ENCODE measurements at regions not wholly inside any gene's neighbourhood (a gene's known extent, or its start where the extent isn't known, plus 50 kb on each side); places are given as distances from the start of the nearest gene placed in this dataset.

DNA sequence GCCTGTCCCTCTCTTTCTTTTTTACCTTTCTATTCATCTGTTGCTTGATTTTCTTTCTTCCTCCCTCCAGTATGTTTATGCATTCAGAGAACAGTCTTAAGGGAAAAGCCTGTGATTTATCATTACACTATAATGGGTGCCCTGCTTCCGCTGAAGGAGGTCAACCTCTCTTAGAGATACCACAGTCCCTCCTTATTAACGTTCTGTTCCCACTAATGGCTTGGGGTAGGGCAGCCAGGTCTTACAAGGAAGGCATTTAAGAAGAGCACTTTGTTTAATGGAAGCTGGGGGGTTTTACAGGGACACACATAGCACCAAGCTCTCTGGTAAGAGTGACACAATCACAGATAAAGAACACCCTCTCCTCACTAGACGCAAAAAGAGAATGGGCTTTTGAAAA lies 523.5 kb downstream of the NUF2 start (continued):
- TF ChIP-seq, protein P1, sequence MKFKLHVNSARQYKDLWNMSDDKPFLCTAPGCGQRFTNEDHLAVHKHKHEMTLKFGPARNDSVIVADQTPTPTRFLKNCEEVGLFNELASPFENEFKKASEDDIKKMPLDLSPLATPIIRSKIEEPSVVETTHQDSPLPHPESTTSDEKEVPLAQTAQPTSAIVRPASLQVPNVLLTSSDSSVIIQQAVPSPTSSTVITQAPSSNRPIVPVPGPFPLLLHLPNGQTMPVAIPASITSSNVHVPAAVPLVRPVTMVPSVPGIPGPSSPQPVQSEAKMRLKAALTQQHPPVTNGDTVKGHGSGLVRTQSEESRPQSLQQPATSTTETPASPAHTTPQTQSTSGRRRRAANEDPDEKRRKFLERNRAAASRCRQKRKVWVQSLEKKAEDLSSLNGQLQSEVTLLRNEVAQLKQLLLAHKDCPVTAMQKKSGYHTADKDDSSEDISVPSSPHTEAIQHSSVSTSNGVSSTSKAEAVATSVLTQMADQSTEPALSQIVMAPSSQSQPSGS (CRISPR knock-in tag; IDR thresholded peaks at IDR 0.05; ENCODE audit: borderline replicate concordance, low read depth): no peak
- TF ChIP-seq NR3C1 (CRISPR knock-in tag; conservative IDR thresholded peaks at IDR 0.05; ENCODE audit: low read depth): no peak
- TF ChIP-seq NR2C2 (CRISPR knock-in tag; IDR thresholded peaks at IDR 0.05): no peak
- no peak for TF ChIP-seq TP53 (CRISPR knock-in tag; IDR thresholded peaks at IDR 0.05)

GRCh38 chr1:163863731-163864130 lies 542.0 kb downstream of the NUF2 start:
- H3K27me3 Mint-ChIP-seq (ENCODE audit: low read depth): no peaks in the 10 kb centered on the region
- peaks cover 8% of the 10 kb centered on the region; the same call in 1 of the 2 replicates for H3K4me1 Mint-ChIP-seq
- CTCF ChIA-PET: interaction anchor here (1.3 kb wide), 1 partner anchor 11 kb away, joined by 3 read pairs; no protein-coding TSS in a partner anchor
- no peak for DNase-seq (ENCODE audit: low spot score)
- ATAC-seq: no peak
- no peak overlapping the region for H3K27ac Mint-ChIP-seq
- POLR2A ChIA-PET: no interaction called here
- peaks cover 4% of the 10 kb centered on the region for H3K36me3 Mint-ChIP-seq
- H3K9me3 Mint-ChIP-seq: peaks cover 14% of the 10 kb centered on the region
- no peak overlapping the region for H3K4me3 Mint-ChIP-seq
- TF ChIP-seq ZNF425 (CRISPR knock-in tag; conservative IDR thresholded peaks at IDR 0.05) (no peak), IRF2 (CRISPR knock-in tag; IDR thresholded peaks at IDR 0.05; ENCODE audit: borderline replicate concordance, low read depth) (no peak), ERG (CRISPR knock-in tag; IDR thresholded peaks at IDR 0.05) (no peak), ZSCAN18 (CRISPR knock-in tag; IDR thresholded peaks at IDR 0.05) (no peak), PRDM15 (CRISPR knock-in tag; IDR thresholded peaks at IDR 0.05) (no peak), JAZF1 (CRISPR knock-in tag; IDR thresholded peaks at IDR 0.05) (no peak), SMAD3 (CRISPR knock-in tag; IDR thresholded peaks at IDR 0.05; ENCODE audit: borderline replicate concordance) (no peak), ZBTB21 (CRISPR knock-in tag; IDR thresholded peaks at IDR 0.05; ENCODE audit: borderline replicate concordance) (no peak), ZNF416 (CRISPR knock-in tag; IDR thresholded peaks at IDR 0.05) (no peak), CBFB (CRISPR knock-in tag; IDR thresholded peaks at IDR 0.05; ENCODE audit: low read depth) (no peak), FOXJ3 (CRISPR knock-in tag; IDR thresholded peaks at IDR 0.05; ENCODE audit: borderline replicate concordance) (no peak), ZNF121 (CRISPR knock-in tag; IDR thresholded peaks at IDR 0.05) (no peak), GRHL2 (CRISPR knock-in tag; IDR thresholded peaks at IDR 0.05; ENCODE audit: insufficient replicate concordance, severe bottlenecking) (no peak), JUN (CRISPR knock-in tag; IDR thresholded peaks at IDR 0.05) (no peak), ESRRA (CRISPR knock-in tag; IDR thresholded peaks at IDR 0.05; ENCODE audit: borderline replicate concordance) (no peak), MYBL2 (CRISPR knock-in tag; IDR thresholded peaks at IDR 0.05) (no peak), TEAD4 (CRISPR knock-in tag; IDR thresholded peaks at IDR 0.05) (no peak)
- TF ChIP-seq, protein P2, sequence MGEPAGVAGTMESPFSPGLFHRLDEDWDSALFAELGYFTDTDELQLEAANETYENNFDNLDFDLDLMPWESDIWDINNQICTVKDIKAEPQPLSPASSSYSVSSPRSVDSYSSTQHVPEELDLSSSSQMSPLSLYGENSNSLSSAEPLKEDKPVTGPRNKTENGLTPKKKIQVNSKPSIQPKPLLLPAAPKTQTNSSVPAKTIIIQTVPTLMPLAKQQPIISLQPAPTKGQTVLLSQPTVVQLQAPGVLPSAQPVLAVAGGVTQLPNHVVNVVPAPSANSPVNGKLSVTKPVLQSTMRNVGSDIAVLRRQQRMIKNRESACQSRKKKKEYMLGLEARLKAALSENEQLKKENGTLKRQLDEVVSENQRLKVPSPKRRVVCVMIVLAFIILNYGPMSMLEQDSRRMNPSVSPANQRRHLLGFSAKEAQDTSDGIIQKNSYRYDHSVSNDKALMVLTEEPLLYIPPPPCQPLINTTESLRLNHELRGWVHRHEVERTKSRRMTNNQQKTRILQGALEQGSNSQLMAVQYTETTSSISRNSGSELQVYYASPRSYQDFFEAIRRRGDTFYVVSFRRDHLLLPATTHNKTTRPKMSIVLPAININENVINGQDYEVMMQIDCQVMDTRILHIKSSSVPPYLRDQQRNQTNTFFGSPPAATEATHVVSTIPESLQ (CRISPR knock-in tag; IDR thresholded peaks at IDR 0.05): no peak
- TF ChIP-seq, protein P3, sequence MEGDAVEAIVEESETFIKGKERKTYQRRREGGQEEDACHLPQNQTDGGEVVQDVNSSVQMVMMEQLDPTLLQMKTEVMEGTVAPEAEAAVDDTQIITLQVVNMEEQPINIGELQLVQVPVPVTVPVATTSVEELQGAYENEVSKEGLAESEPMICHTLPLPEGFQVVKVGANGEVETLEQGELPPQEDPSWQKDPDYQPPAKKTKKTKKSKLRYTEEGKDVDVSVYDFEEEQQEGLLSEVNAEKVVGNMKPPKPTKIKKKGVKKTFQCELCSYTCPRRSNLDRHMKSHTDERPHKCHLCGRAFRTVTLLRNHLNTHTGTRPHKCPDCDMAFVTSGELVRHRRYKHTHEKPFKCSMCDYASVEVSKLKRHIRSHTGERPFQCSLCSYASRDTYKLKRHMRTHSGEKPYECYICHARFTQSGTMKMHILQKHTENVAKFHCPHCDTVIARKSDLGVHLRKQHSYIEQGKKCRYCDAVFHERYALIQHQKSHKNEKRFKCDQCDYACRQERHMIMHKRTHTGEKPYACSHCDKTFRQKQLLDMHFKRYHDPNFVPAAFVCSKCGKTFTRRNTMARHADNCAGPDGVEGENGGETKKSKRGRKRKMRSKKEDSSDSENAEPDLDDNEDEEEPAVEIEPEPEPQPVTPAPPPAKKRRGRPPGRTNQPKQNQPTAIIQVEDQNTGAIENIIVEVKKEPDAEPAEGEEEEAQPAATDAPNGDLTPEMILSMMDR (IDR thresholded peaks at IDR 0.05): no peak

All from WTC11 (cell line).